GM18873 (cell line): ENCODE measurements at regions not wholly inside any gene's neighbourhood (a gene's known extent, or its start where the extent isn't known, plus 50 kb on each side); places are given as distances from the start of the nearest gene placed in this dataset.

ENCODE experiments used
- ATAC-seq: cut with Tn5 transposase; IDR thresholded peaks from one replicate; pipeline ENCODE4 v1.9.1; 2021; ENCODE audit warnings: mild to moderate bottlenecking, moderate library complexity, moderate number of reproducible peaks; ENCODE audit not compliant: unreplicated experiment, low FRiP score

- no peak for ATAC-seq
Observed at GRCh38 chr18:60753753-60754152, 381.2 kb upstream of the MC4R start.

GRCh38 chr18:60754413-60755009 is 381.9 kb upstream of the MC4R start:
- ATAC-seq = no peak

- ATAC-seq = no peak
Observed at GRCh38 chr18:60755134-60755533, 382.6 kb upstream of the MC4R start.

- no peak for ATAC-seq
Observed at GRCh38 chr18:60775978-60776377, 403.4 kb upstream of the MC4R start.

- ATAC-seq = no peak
Observed at GRCh38 chr18:60784161-60784560, 411.6 kb upstream of the MC4R start.

- ATAC-seq = no peak
Observed at GRCh38 chr18:60794802-60795201, 422.2 kb upstream of the MC4R start.

- no peak for ATAC-seq
Observed at GRCh38 chr18:60804415-60804814, 431.8 kb upstream of the MC4R start.

- no peak for ATAC-seq
Observed at GRCh38 chr18:60809937-60810336, 437.4 kb upstream of the MC4R start.

- ATAC-seq = no peak
Observed at GRCh38 chr18:60812921-60813320, 440.3 kb upstream of the MC4R start.

GRCh38 chr18:60826346-60826745 is 453.8 kb upstream of the MC4R start:
- no peak for ATAC-seq

- ATAC-seq = no peak
Observed at GRCh38 chr18:60831971-60832370, 459.4 kb upstream of the MC4R start.

GRCh38 chr18:60838677-60839076 is 466.1 kb upstream of the MC4R start:
- ATAC-seq = no peak

GRCh38 chr18:60846396-60846795 is 473.8 kb upstream of the MC4R start:
- ATAC-seq = no peak

GRCh38 chr18:60847517-60847916 is 474.9 kb upstream of the MC4R start:
- no peak for ATAC-seq

GRCh38 chr18:60861575-60861974 is 471.7 kb upstream of the CDH20 start:
- ATAC-seq = no peak

GRCh38 chr18:60862988-60863387 is 470.2 kb upstream of the CDH20 start:
- no peak for ATAC-seq

GRCh38 chr18:60865801-60866200 is 467.4 kb upstream of the CDH20 start:
- no peak for ATAC-seq

GRCh38 chr18:60870261-60871153 is 462.7 kb upstream of the CDH20 start:
- ATAC-seq = no peak

- no peak for ATAC-seq
Observed at GRCh38 chr18:60872434-60872833, 460.8 kb upstream of the CDH20 start.

GRCh38 chr18:60873708-60874107 is 459.5 kb upstream of the CDH20 start:
- no peak for ATAC-seq

- no peak for ATAC-seq
Observed at GRCh38 chr18:60875957-60876507, 457.2 kb upstream of the CDH20 start.

GRCh38 chr18:60880184-60880583 is 453.0 kb upstream of the CDH20 start:
- no peak for ATAC-seq
